Uterus (tissue), 2 donors: ENCODE measurements at regions not wholly inside any gene's neighbourhood (a gene's known extent, or its start where the extent isn't known, plus 50 kb on each side); places are given as distances from the start of the nearest gene placed in this dataset.
"Not testable (repeated sequence)": the region's sequence is repeated elsewhere in the genome, so short reads cannot be mapped to it uniquely, and the experiment has no call there.

Source experiments
- POLR2A ChIP-seq, 2 donors: fragments of 450-650 bp; IDR thresholded peaks; one replicate each; pipeline ENCODE4 v1.6.1; 2016; ENCODE audit warnings: antibody characterized with exemption in 2 of 2, mild to moderate bottlenecking in 1 of 2, moderate library complexity in 1 of 2
- TF ChIP-seq, protein P1 (sequence below), 4 experiments: fragments of 200-600 bp in 2 of 4; fragments of 450-650 bp in 2 of 4; sonication (generic) in 2 of 4; IDR thresholded peaks; one replicate each; pipeline ENCODE4 v1.5.1; 2016 to 2019; ENCODE audit warnings: antibody characterized with exemption in 4 of 4, mild to moderate bottlenecking in 2 of 4, moderate library complexity in 1 of 4

GRCh38 chr3:33970180-33970579 lies 171.8 kb downstream of the PDCD6IP start:
- TF ChIP-seq, protein P1, sequence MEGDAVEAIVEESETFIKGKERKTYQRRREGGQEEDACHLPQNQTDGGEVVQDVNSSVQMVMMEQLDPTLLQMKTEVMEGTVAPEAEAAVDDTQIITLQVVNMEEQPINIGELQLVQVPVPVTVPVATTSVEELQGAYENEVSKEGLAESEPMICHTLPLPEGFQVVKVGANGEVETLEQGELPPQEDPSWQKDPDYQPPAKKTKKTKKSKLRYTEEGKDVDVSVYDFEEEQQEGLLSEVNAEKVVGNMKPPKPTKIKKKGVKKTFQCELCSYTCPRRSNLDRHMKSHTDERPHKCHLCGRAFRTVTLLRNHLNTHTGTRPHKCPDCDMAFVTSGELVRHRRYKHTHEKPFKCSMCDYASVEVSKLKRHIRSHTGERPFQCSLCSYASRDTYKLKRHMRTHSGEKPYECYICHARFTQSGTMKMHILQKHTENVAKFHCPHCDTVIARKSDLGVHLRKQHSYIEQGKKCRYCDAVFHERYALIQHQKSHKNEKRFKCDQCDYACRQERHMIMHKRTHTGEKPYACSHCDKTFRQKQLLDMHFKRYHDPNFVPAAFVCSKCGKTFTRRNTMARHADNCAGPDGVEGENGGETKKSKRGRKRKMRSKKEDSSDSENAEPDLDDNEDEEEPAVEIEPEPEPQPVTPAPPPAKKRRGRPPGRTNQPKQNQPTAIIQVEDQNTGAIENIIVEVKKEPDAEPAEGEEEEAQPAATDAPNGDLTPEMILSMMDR (IDR thresholded peaks at IDR 0.05): not testable (repeated sequence)
- TF ChIP-seq POLR2A (IDR thresholded peaks at IDR 0.05): not testable (repeated sequence)
